NB4 (cell line): ENCODE measurements at regions not wholly inside any gene's neighbourhood (a gene's known extent, or its start where the extent isn't known, plus 50 kb on each side); places are given as distances from the start of the nearest gene placed in this dataset.

ENCODE experiments used
- CTCF ChIP-seq: IDR thresholded peaks from one replicate; pipeline ENCODE4 v1.5.1; 2012; ENCODE audit warnings: low read depth, low read length
- MAX ChIP-seq: IDR thresholded peaks from 2 replicates; pipeline ENCODE4 v1.6.1; 2011; ENCODE audit warnings: low read depth, low read length
- POLR2A ChIP-seq: IDR thresholded peaks from 2 replicates; pipeline ENCODE4 v1.6.1; 2011; ENCODE audit warnings: mild to moderate bottlenecking; ENCODE audit not compliant: insufficient read length; ENCODE audit errors: extremely low read depth

- no peak for TF ChIP-seq POLR2A
- no peak for TF ChIP-seq CTCF
- no peak for TF ChIP-seq MAX
Measured at GRCh38 chr1:224488806-224489499, 54.4 kb upstream of the WDR26 start.
